Activated CD4-positive, alpha-beta T cell treated with anti-CD3 and anti-CD28 coated beads, Interleukin-2, Interleukin-4, amounts not matched to agents 100 ng/mL and 50 ng/mL, durations not matched to agents 16 hours and 8 hours (primary cell): ENCODE measurements at regions not wholly inside any gene's neighbourhood (a gene's known extent, or its start where the extent isn't known, plus 50 kb on each side); places are given as distances from the start of the nearest gene placed in this dataset.

Experiments
- DNase-seq: peaks from one replicate; pipeline ENCODE4 v3.0.0-alpha.2; 2020; ENCODE audit warnings: low spot score

DNA sequence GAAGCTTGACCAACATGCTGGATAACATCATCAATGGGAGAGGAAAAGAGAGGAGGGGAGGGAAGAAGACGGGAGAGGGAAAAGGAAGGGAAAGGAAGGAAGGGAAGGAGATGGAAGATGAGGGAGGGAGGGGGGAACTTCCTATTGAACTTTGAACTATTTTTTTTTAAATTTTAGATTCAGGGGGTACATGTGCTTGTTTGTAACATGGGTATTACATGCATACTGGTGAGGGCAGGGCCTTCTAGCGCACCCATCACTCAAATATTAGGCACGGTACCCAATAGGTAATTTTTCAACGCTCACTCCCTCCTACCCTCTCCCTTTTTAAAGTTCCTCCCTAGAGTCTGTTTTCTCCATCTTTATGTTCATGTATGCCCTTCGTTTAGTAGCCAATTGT, 383.2 kb upstream of the XYLT1 start:
- no peak for DNase-seq

DNA sequence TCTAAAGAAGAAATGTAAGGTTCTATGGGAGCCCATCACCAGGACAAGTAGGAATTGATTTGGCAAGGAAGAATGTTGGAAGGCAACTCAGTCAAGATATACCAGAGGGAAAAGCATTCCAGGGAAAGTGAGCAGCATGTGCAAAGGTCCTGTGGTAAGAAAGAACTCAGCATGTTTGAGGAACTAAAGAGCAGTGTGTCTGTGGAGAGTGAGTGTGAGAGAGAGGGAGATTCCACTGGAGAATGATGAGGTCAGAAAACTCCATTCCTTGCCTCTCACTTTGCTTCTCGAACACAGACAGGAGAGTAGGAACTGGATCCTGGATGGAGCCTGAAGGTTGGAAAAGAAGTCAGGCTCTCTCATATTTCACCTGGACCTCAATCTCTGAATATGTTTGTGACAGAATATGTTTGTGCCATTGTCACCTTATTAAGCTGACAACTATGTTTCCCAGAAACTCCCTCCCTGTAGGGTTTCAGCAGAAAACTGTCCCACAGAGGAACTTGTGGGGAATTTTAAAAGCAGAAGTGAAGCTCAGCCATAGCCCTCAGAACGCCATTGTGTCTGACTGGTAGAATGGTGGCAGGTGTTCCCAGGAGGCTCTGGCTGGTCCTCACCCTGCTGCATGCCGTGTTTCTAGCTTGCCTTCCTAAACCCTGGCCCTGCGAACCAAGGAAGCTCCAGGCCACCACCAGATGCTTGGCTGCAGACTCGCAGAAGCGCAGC, 382.4 kb upstream of the XYLT1 start:
- no peak for DNase-seq

DNA sequence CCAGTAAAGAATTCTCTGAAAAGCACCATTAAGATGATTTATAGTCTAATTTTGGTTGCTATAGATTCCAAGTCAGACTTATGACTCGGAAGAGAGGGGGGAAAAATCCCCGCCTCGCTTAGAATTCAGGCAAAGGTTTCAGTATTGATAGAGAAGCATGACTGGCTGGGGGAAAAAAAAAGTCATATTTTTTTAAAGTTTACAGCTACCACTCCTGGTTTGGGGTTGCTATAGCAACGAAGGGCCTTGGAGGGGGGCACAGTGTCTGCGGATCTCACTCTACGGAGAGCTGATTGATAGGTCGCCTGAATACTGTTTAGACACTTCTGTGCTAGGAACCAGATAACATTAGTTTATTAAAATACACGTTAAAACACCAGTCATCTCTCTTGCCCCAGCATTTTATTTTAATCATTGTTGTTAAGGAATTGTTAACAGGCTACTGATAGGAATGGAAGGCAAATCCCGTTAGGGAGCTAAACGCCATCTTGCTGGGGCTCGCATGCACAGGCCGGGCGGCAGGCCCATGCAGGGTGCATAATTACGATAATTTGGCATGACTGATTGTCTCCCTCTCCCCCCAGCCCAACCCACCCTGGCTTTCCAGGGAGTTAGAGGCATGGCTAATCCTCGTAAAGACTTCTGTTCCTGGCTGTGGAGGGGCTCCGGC, 380.0 kb upstream of the XYLT1 start:
- no peak for DNase-seq

- no peak for DNase-seq
These were observed 376.6 kb upstream of the XYLT1 start for GRCh38 chr16:17847234-17847795.

GRCh38 chr16:17846030-17846429, 375.3 kb upstream of the XYLT1 start:
- no peak for DNase-seq

- no peak for DNase-seq
These were observed 374.3 kb upstream of the XYLT1 start for GRCh38 chr16:17845031-17845430.

DNA sequence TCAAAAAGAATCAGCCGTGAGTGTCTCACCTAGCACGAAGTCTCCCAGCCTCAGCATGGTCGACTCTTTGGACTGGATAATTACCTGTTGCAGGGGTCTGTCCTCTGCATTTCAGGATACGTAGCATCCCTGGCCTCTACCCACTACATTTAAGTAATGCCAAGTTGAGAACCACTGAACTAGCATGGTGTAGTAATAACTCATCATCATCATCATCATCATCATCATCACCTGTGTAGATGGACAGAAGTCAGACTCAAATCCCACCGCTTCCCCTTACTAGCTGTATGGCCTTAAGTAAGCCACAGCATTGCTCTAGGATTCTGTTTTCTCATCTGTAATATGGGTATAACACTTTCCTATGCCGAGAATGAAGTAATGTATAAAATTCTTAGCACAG, 373.1 kb upstream of the XYLT1 start:
- DNase-seq = no peak

DNA sequence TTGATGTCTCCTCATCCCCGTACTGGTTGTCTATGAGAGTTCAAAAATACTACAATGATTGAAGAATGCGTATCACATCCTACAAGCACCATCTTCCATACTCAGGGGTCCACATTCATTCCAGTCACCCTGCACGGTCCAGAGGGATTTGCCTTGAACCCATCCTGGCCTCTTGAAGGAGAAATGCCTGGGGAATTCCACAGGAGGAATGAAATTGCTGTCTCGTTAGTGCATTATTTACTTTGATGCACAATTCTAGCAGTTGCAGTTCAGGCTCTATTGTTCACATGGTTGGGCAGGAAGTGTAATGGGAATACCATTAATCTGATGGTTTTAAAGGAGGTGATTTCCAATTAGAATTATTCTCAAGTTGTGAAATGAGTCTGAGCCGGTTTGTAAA, 369.1 kb upstream of the XYLT1 start:
- DNase-seq = no peak

DNA sequence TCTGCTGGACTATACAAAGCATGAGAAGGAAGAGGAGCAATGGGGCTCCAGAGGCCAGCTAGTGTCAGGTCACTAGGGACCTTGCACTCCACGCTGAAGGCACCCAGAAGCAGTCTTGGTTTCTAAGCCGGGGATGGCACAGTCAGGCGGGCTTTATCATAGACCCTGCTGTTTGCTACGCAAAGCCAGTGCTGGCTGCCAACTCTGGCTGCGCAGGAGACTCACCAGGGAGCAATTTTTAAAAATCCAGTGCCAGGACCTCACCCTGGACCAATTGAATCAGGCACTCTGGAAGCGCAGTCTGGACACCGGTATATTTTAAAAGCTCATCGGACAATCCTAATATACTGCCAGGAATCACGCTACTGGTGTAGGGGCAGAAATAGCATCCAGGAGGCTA, 368.5 kb upstream of the XYLT1 start:
- DNase-seq = no peak

DNA sequence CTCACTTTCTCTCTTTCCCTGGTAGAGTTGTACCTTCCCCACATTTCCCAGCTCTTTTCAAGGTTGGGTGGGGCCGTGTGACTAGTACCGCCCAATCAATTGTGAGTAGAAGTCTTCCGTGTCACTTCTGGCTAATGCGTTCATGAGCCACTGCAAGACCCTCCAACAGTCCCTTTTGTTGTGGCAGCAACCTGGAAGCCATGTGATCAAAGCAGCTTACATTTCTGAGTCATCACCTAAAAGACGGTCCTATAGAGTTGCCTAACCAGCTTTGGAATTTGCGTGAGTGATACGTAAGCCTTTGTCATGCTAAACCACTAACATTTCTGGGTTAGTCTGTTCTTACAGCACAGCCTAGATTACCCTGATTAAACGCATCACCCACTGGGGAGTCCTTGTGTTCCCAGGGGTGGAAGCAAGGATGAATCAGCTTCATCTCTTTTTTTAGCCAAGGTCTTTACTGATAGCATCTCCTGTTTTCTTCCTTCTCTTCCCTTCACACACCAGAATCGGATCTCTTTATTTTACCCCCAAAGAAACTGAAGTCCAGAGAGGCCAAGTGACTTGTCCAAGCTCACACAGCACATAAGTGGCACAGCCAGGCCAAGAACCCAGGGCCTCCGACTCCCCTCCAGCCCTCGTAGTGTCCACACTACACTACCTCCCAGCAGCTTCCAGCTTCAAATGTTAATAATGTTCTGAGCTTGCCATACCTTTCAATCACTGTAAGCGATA, 366.3 kb upstream of the XYLT1 start:
- DNase-seq = no peak

- DNase-seq = no peak
These were observed 364.5 kb upstream of the XYLT1 start for GRCh38 chr16:17835118-17835876.

DNA sequence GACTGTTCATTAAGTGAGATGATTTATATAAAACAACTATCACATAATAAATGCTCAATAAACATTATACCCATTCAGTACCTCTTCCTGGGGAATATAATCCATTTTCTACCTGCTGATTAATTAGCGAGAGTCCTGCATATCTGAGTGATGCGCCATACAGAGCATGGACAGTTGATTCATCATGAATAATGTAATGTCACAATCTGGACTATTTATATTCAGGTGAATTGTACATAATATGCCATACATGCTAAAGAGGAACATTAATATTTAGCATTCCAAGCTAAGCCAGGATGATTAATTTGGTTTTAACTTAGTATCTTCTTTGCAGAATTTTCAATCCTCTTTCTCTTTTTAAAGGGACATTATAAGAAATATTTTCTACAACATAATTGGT, 362.0 kb upstream of the XYLT1 start:
- DNase-seq = no peak

GRCh38 chr16:17831330-17831729, 360.6 kb upstream of the XYLT1 start:
- DNase-seq = no peak

GRCh38 chr16:17830651-17831050, 359.9 kb upstream of the XYLT1 start:
- no peak for DNase-seq

- no peak for DNase-seq
These were observed 359.1 kb upstream of the XYLT1 start for GRCh38 chr16:17829811-17830210.

GRCh38 chr16:17828012-17828411, 357.3 kb upstream of the XYLT1 start:
- DNase-seq = no peak

DNA sequence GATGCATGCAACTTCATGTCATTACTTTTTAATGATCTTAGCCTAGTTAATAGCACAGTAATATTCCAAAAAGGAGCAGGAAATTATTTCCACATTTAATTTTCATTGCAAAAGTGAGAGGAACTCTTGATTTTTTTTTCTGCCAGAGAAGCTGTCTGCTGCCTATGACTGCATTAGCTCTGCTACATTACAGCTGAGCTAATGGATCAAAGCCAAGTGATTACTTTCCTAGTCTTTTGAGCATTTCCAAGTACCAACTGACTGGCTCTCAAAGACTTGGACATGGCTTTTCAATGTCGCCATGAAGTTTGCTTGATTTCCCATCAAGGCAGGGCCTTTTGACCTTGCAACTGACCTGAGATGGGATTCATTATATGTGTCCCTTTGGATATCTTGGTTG, 356.6 kb upstream of the XYLT1 start:
- no peak for DNase-seq

- DNase-seq = no peak
These were observed 347.2 kb upstream of the XYLT1 start for GRCh38 chr16:17817943-17818342.

DNA sequence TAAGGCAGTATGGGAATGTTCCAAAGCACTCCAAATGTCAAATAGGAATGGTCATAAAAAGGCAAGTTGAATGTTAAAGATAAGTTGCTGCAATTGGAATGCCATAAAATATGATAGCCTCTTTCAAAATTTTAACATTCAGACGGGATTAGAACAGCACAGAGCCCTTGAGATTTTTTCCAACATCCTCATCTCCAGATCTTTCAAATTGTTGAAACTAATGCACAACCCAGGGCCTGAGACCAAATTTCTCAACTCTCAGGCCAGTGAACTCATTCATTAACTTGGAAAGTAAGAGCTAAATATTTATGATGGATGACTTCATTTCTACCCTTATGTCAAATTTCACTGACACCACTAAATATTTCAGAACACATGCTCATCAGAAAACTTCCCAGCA, 346.5 kb upstream of the XYLT1 start:
- no peak for DNase-seq

GRCh38 chr16:17812771-17813170, 342.0 kb upstream of the XYLT1 start:
- DNase-seq = no peak

DNA sequence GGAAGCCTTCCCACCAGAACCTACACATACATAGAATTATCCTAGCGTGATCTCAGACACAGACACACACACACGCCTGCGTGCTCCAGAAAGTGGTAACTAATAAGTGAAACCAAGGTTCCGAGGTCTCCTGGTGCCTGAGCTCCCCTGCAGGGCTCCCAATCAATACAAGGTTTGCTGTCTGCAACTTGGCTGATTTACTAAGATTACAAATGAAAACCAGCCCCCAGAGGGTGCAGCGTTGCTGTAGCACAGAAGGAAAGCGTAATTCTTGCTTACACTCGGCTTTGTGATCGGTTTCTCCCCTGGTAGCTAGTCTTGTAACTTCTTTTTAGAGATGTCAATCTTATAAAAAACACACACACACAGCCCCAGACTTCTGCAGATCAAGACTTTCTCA, 334.1 kb upstream of the XYLT1 start:
- DNase-seq = no peak
